CD4-positive, alpha-beta memory T cell (primary cell): ENCODE measurements at regions not wholly inside any gene's neighbourhood (a gene's known extent, or its start where the extent isn't known, plus 50 kb on each side); places are given as distances from the start of the nearest gene placed in this dataset.

Experiments
- CTCF ChIA-PET: fragments of 350-600 bp; sonication (Branson Sonifier 250); formaldehyde crosslinking; loops from one replicate; lab custom pipeline; 2021; ENCODE audit warnings: inconsistent platforms; ENCODE audit not compliant: partially characterized antibody; lab: Charles Lee
- POLR2A ChIA-PET: fragments of 350-600 bp; sonication (Branson Sonifier 250); formaldehyde crosslinking; loops from one replicate; lab custom pipeline; 2021; ENCODE audit not compliant: partially characterized antibody; lab: Charles Lee
- DNase-seq, 5 donors: peaks; one replicate each; pipeline versions ENCODE4 v3.0.0 to v3.0.0-alpha.2; 2020 to 2022; ENCODE audit warnings: mixed read lengths in 1 of 5
- H3K27ac ChIP-seq: one replicate; pipeline ENCODE4 v1.7.0; 2013; ENCODE audit warnings: low read depth, low read length
- H3K27me3 ChIP-seq: 2 replicates; pipeline ENCODE4 v1.7.0; 2013; ENCODE audit warnings: mild to moderate bottlenecking, low read length, moderate library complexity; ENCODE audit not compliant: insufficient read depth
- H3K36me3 ChIP-seq: 2 replicates; pipeline ENCODE4 v1.7.0; 2013; ENCODE audit warnings: mild to moderate bottlenecking, low read length, moderate library complexity; ENCODE audit not compliant: insufficient read depth
- H3K4me1 ChIP-seq: 2 replicates; pipeline ENCODE4 v1.7.0; 2013; ENCODE audit warnings: mild to moderate bottlenecking, low read length, moderate library complexity; ENCODE audit not compliant: insufficient read depth
- H3K4me3 ChIP-seq, 2 donors: one replicate each; pipeline ENCODE4 v1.7.0; 2013; ENCODE audit warnings: low read length in 2 of 2, mild to moderate bottlenecking in 1 of 2
- H3K9me3 ChIP-seq, 2 donors: one replicate each; pipeline ENCODE4 v1.7.0; 2013; ENCODE audit warnings: low read length in 2 of 2, control low read depth in 1 of 2; ENCODE audit not compliant: control insufficient read depth in 1 of 2
- H3K27ac Mint-ChIP-seq, 7 donors: one replicate each; pipeline ENCODE4 v1.8.0; 2020 to 2021; ENCODE audit warnings: mixed read lengths in 7 of 7, mild to moderate bottlenecking in 6 of 7, inconsistent platforms in 3 of 7, moderate library complexity in 3 of 7
- H3K27me3 Mint-ChIP-seq, 2 donors: one replicate each; pipeline ENCODE4 v1.8.0; 2020 to 2021; ENCODE audit warnings: mixed read lengths in 2 of 2
- H3K36me3 Mint-ChIP-seq, 2 donors: one replicate each; pipeline ENCODE4 v1.8.0; 2020 to 2021; ENCODE audit warnings: mixed read lengths in 2 of 2, inconsistent platforms in 1 of 2, mild to moderate bottlenecking in 1 of 2
- H3K4me1 Mint-ChIP-seq, 4 donors: one replicate each; pipeline ENCODE4 v1.8.0; 2020 to 2021; ENCODE audit warnings: mixed read lengths in 4 of 4, mild to moderate bottlenecking in 1 of 4
- H3K4me3 Mint-ChIP-seq, 8 donors: one replicate each; pipeline ENCODE4 v1.8.0; 2020 to 2021; ENCODE audit warnings: mixed read lengths in 8 of 8, mild to moderate bottlenecking in 7 of 8, moderate library complexity in 6 of 8, inconsistent platforms in 3 of 8
- H3K9me3 Mint-ChIP-seq, 8 donors: one replicate each; pipeline ENCODE4 v1.8.0; 2020 to 2021; ENCODE audit warnings: mixed read lengths in 8 of 8, mild to moderate bottlenecking in 5 of 8, inconsistent platforms in 3 of 8, moderate library complexity in 1 of 8
- intact Hi-C: fragments of 100-400 bp; cut with micrococcal nuclease; formaldehyde crosslinking; loops from one replicate; pipeline ENCODE4 v1.15.1; 2023

DNA sequence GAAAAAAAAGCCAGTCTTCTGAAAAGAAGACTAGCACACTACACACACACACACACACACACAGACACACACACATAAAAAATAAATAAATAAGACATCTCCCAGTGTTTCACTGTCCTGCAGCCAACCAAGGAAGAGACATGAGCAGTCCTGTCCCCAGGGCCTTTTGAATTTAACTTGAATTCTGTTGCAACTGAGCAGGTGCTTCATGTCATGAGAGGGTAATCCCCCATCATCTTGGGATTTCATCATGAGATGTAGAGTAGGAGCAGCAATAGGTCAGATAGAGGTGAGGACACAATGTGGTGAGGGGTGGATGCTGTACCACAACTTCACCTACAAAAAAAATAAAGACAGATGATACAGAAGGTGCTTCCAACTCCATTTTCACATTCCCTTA, 682.2 kb upstream of the TSPY4 start:
- no peak overlapping the region for H3K4me3 Mint-ChIP-seq
- POLR2A ChIA-PET: no interaction called here

DNA sequence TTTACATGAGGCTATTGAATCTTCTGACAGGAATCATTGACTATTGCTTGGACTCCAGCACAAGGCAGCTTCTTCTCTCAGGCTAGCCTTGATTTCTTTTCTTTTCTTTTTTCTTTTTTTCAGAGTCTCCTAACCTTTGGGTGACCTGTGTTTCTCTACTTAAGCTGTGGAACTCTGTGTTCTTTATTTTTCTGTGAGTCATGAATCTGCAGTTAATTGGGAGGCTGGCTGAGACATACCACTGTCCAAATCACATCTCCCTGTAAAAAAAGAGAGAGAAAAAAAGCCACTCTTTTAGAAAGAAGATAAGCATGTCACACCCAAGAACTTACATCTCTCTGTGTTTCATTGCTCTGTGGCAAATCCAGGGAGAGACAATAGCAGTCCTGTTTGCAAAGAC, 681.2 kb upstream of the TSPY4 start:
- Histone ChIP-seq H3K4me1 (no peaks in the 10 kb centered on the region), H3K27ac (no peak overlapping the region), H3K36me3 (no peaks in the 10 kb centered on the region), H3K9me3 (no peaks in the 10 kb centered on the region), H3K4me3 (no peak overlapping the region), H3K27me3 (no peaks in the 10 kb centered on the region)
- DNase-seq: no peak
- Mint-ChIP-seq H3K27ac (no peak overlapping the region), H3K36me3 (no peaks in the 10 kb centered on the region), H3K9me3 (no peaks in the 10 kb centered on the region), H3K27me3 (no peaks in the 10 kb centered on the region), H3K4me1 (no peaks in the 10 kb centered on the region), H3K4me3 (no peak overlapping the region)
- intact Hi-C loops: no loop called here
- CTCF ChIA-PET: no interaction called here
- POLR2A ChIA-PET: no interaction called here

More for the DNA sequence above, 682.2 kb upstream of the TSPY4 start:
- Histone ChIP-seq H3K36me3 (no peaks in the 10 kb centered on the region), H3K4me3 (no peak overlapping the region), H3K27me3 (no peaks in the 10 kb centered on the region), H3K27ac (no peak overlapping the region), H3K9me3 (no peaks in the 10 kb centered on the region), H3K4me1 (no peaks in the 10 kb centered on the region)
- CTCF ChIA-PET: no interaction called here
- no peaks in the 10 kb centered on the region for H3K9me3 Mint-ChIP-seq
- no peaks in the 10 kb centered on the region for H3K4me1 Mint-ChIP-seq
- no peaks in the 10 kb centered on the region for H3K36me3 Mint-ChIP-seq
- DNase-seq: no peak
- H3K27ac Mint-ChIP-seq: no peak overlapping the region
- no peaks in the 10 kb centered on the region for H3K27me3 Mint-ChIP-seq
- intact Hi-C loops: no loop called here

GRCh38 chrY:8656515-8656914, 680.7 kb upstream of the TSPY4 start:
- no peaks in the 10 kb centered on the region for H3K9me3 Mint-ChIP-seq

DNA sequence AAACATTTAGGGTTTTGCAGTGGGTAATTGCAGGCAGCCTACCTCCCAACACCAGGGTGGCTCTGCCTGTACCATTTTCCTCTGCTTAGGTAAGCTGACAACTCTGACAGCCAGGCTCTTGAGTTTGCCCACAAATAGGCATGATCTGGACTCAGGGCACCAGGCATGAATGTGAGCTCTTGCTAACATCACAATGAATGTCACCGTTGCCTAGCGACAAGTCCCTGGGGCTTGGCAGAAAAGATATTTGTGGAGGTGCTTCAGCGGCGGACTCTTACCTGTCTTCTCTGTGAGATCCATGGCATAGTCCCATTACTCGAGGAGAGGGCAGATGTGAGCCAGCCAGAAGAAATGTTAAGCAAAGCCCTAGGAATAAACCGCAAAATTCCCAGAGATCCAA, 677.5 kb upstream of the TSPY4 start:
- no peaks in the 10 kb centered on the region for H3K9me3 Mint-ChIP-seq
- intact Hi-C loops: no loop called here
- H3K27ac Mint-ChIP-seq: no peak overlapping the region
- H3K27ac ChIP-seq: no peak overlapping the region
- no peaks in the 10 kb centered on the region for H3K9me3 ChIP-seq
- no peaks in the 10 kb centered on the region for H3K4me1 ChIP-seq
- no peaks in the 10 kb centered on the region for H3K27me3 ChIP-seq
- H3K4me3 Mint-ChIP-seq: no peak overlapping the region
- H3K36me3 Mint-ChIP-seq: no peaks in the 10 kb centered on the region
- H3K4me3 ChIP-seq: no peak overlapping the region
- POLR2A ChIA-PET: no interaction called here
- no peak for DNase-seq
- CTCF ChIA-PET: no interaction called here
- no peaks in the 10 kb centered on the region for H3K36me3 ChIP-seq
- H3K4me1 Mint-ChIP-seq: no peaks in the 10 kb centered on the region
- peaks cover 0 to 1% of the 10 kb centered on the region in 2 donors for H3K27me3 Mint-ChIP-seq

More at GRCh38 chrY:8656515-8656914, 680.7 kb upstream of the TSPY4 start:
- Mint-ChIP-seq H3K4me1 (no peaks in the 10 kb centered on the region), H3K36me3 (no peaks in the 10 kb centered on the region), H3K27ac (no peak overlapping the region), H3K4me3 (no peak overlapping the region), H3K27me3 (no peaks in the 10 kb centered on the region)
- POLR2A ChIA-PET: no interaction called here
- no peak overlapping the region for H3K27ac ChIP-seq
- CTCF ChIA-PET: no interaction called here
- H3K4me3 ChIP-seq: no peak overlapping the region
- no peak for DNase-seq
- intact Hi-C loops: no loop called here
- H3K4me1 ChIP-seq: no peaks in the 10 kb centered on the region
- no peaks in the 10 kb centered on the region for H3K36me3 ChIP-seq
- H3K9me3 ChIP-seq: no peaks in the 10 kb centered on the region
- H3K27me3 ChIP-seq: no peaks in the 10 kb centered on the region

DNA sequence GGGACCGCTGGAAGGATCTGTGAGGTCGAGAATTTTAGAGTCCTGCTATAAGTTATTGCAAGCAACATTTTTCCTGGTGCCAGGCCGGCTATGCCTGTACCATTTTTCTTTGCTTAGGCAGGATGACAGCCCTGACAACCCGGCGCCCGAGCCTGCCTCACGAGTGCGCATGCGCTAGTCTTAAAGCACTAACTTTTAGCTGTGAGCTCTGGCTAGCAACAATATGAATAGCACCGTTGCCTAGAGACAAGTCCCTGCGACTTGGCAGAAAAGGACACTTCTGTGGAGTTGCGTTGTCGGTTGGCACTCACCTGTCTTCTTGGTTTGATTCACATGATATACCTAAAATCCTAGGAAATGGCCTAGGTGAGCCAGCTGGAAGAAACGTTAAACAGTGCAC, 663.4 kb upstream of the TSPY4 start:
- no peaks in the 10 kb centered on the region for H3K4me1 Mint-ChIP-seq
- Histone ChIP-seq H3K9me3 (no peaks in the 10 kb centered on the region), H3K36me3 (no peaks in the 10 kb centered on the region), H3K4me3 (no peak overlapping the region), H3K27me3 (no peaks in the 10 kb centered on the region), H3K4me1 (no peaks in the 10 kb centered on the region), H3K27ac (no peak overlapping the region)
- no peak for DNase-seq
- H3K4me3 Mint-ChIP-seq: no peak overlapping the region
- POLR2A ChIA-PET: no interaction called here
- no peaks in the 10 kb centered on the region for H3K36me3 Mint-ChIP-seq
- no peaks in the 10 kb centered on the region for H3K27me3 Mint-ChIP-seq
- no peaks in the 10 kb centered on the region for H3K9me3 Mint-ChIP-seq
- CTCF ChIA-PET: no interaction called here
- H3K27ac Mint-ChIP-seq: no peak overlapping the region
- intact Hi-C loops: no loop called here

- Histone ChIP-seq H3K9me3 (no peaks in the 10 kb centered on the region), H3K27ac (no peak overlapping the region), H3K4me3 (no peak overlapping the region), H3K36me3 (no peaks in the 10 kb centered on the region), H3K4me1 (no peaks in the 10 kb centered on the region), H3K27me3 (no peaks in the 10 kb centered on the region)
- Mint-ChIP-seq H3K36me3 (no peaks in the 10 kb centered on the region), H3K9me3 (no peaks in the 10 kb centered on the region), H3K27ac (no peak overlapping the region), H3K27me3 (no peaks in the 10 kb centered on the region), H3K4me3 (no peak overlapping the region), H3K4me1 (no peaks in the 10 kb centered on the region)
- ChIA-PET CTCF (no interaction called here), POLR2A (no interaction called here)
- no peak for DNase-seq
- intact Hi-C loops: no loop called here
These were observed 659.8 kb upstream of the TSPY4 start for GRCh38 chrY:8677336-8677935.

- Mint-ChIP-seq H3K4me1 (no peaks in the 10 kb centered on the region), H3K4me3 (no peak overlapping the region), H3K27ac (no peak overlapping the region), H3K9me3 (no peaks in the 10 kb centered on the region), H3K27me3 (no peaks in the 10 kb centered on the region), H3K36me3 (no peaks in the 10 kb centered on the region)
- DNase-seq: no peak
- H3K27ac ChIP-seq: no peak overlapping the region
- intact Hi-C loops: no loop called here
- ChIA-PET POLR2A (no interaction called here), CTCF (no interaction called here)
- no peaks in the 10 kb centered on the region for H3K9me3 ChIP-seq
- no peaks in the 10 kb centered on the region for H3K36me3 ChIP-seq
- H3K4me1 ChIP-seq: no peaks in the 10 kb centered on the region
- no peaks in the 10 kb centered on the region for H3K27me3 ChIP-seq
- no peak overlapping the region for H3K4me3 ChIP-seq
These were observed 650.1 kb upstream of the TSPY4 start for GRCh38 chrY:8687154-8687553.
